OCI-LY7 (cell line): ENCODE measurements at regions not wholly inside any gene's neighbourhood (a gene's known extent, or its start where the extent isn't known, plus 50 kb on each side); places are given as distances from the start of the nearest gene placed in this dataset.

Experiments used
- BruUV-seq: library from RNA; stranded (reverse); fragments of 400-500 nt; replicated peaks from 2 replicates; lab custom pipeline; 2021; lab: Mats Ljungman, UMichigan
- CTCF ChIA-PET: fragments of 300-600 bp; sonication (Branson Sonifier 250); formaldehyde crosslinking; loops from one replicate; lab custom pipeline; 2022; ENCODE audit warnings: antibody characterized with exemption; ENCODE audit not compliant: unreplicated experiment; lab: Charles Lee
- POLR2A ChIA-PET: fragments of 300-600 bp; sonication (Branson Sonifier 250); formaldehyde crosslinking; loops from one replicate; lab custom pipeline; 2022; ENCODE audit warnings: antibody characterized with exemption; lab: Charles Lee
- DNase-seq: peaks from one replicate; pipeline ENCODE4 v3.0.0-alpha.2; 2015; ENCODE audit warnings: low spot score
- H2AFZ ChIP-seq: fragments of 200-600 bp; sonication (generic), shearing (Covaris generic); 2 replicates; pipeline ENCODE4 v1.6.1; 2014; ENCODE audit warnings: mild to moderate bottlenecking, antibody characterized with exemption, low read length, moderate library complexity
- H3K27ac ChIP-seq: fragments of 200-600 bp; sonication (generic); 2 replicates; pipeline ENCODE4 v1.5.1; 2014; ENCODE audit warnings: mixed run types, low read depth, mild to moderate bottlenecking, moderate library complexity, low read length, inconsistent platforms; ENCODE audit not compliant: poor library complexity, severe bottlenecking
- H3K36me3 ChIP-seq: fragments of 200-600 bp; sonication (generic); 2 replicates; pipeline ENCODE4 v1.6.1; 2014; ENCODE audit warnings: mild to moderate bottlenecking, antibody characterized with exemption, low read length, moderate library complexity, mixed read lengths; ENCODE audit not compliant: insufficient read depth
- H3K4me1 ChIP-seq: fragments of 200-600 bp; sonication (generic); 2 replicates; pipeline ENCODE4 v1.5.1; 2014; ENCODE audit warnings: mild to moderate bottlenecking, low read length; ENCODE audit not compliant: insufficient read depth, poor library complexity, severe bottlenecking
- H3K4me2 ChIP-seq: fragments of 200-600 bp; sonication (generic); 2 replicates; pipeline ENCODE4 v1.6.1; 2014; ENCODE audit warnings: mild to moderate bottlenecking, low read length
- H3K4me3 ChIP-seq: fragments of 200-600 bp; sonication (generic); 2 replicates; pipeline ENCODE4 v1.5.1; 2014; ENCODE audit warnings: mild to moderate bottlenecking, low read depth, low read length; ENCODE audit not compliant: poor library complexity, severe bottlenecking
- H3K79me2 ChIP-seq: fragments of 200-600 bp; sonication (generic); 2 replicates; pipeline ENCODE4 v1.6.1; 2016; ENCODE audit warnings: low read depth, mild to moderate bottlenecking, low read length, moderate library complexity, mixed read lengths; ENCODE audit not compliant: insufficient read depth
- H3K9me2 ChIP-seq: fragments of 200-600 bp; sonication (generic); 2 replicates; pipeline ENCODE4 v1.6.1; 2016; ENCODE audit warnings: mild to moderate bottlenecking, low read length, mixed read lengths; ENCODE audit not compliant: insufficient read depth
- H3K9me3 ChIP-seq: fragments of 200-600 bp; sonication (generic); 2 replicates; pipeline ENCODE4 v1.6.1; 2014; ENCODE audit warnings: mild to moderate bottlenecking, mixed run types, low read length, mixed read lengths
- H4K20me1 ChIP-seq: fragments of 200-600 bp; sonication (generic); 2 replicates; pipeline ENCODE4 v1.6.1; 2014; ENCODE audit warnings: mild to moderate bottlenecking, antibody characterized with exemption, low read length, moderate library complexity, mixed read lengths; ENCODE audit not compliant: insufficient read depth
- EZH2phosphoT487 ChIP-seq: fragments of 200-600 bp; sonication (generic); IDR thresholded peaks from 2 replicates; pipeline ENCODE4 v1.6.1; 2018; ENCODE audit warnings: low read depth, borderline replicate concordance, mild to moderate bottlenecking, mixed run types, antibody characterized with exemption, low read length, moderate library complexity, mixed read lengths
- intact Hi-C: fragments of 100-400 bp; cut with micrococcal nuclease; formaldehyde crosslinking; loops from one replicate; pipeline ENCODE4 v1.10.0; 2022; ENCODE audit not compliant: unreplicated experiment
- TF ChIP-seq, protein P1 (sequence below): fragments of 200-600 bp; sonication (generic); conservative IDR thresholded peaks from 2 replicates; pipeline ENCODE4 v1.5.1; 2014; ENCODE audit warnings: mild to moderate bottlenecking, antibody characterized with exemption, low read length, moderate library complexity, mixed read lengths

DNA sequence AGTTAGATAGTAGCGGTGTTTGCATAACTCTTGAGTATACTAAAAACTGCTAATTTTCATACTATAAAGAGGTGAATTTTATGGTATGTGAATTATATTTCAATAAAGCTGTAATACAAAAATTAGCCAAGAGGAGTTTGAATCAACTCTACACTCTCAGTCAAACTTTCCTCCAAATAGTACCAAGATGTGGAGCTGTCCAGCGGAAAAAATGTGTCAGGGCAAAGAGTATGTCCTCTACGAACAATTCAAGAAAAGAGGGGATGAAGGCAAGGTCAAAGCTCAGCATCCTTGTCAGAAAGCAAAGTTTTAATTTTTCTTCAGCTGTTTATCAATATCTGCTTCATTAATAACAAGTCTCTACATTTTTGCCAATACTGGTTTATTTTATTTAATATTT is 51.8 kb upstream of the CDC14C start:
- no peak overlapping the region for H3K4me3 ChIP-seq
- H3K27ac ChIP-seq = no peak overlapping the region
- no TSS peak for BruUV-seq
- DNase-seq = no peak
- no peaks in the 10 kb centered on the region for H3K36me3 ChIP-seq
- no peaks in the 10 kb centered on the region for H3K4me1 ChIP-seq
- ChIA-PET CTCF (no interaction called here), POLR2A (interaction anchor here (0.9 kb wide), 2 partner anchors 44 to 58 kb away, joined by 3 read pairs; no protein-coding TSS in a partner anchor)
- H3K9me2 ChIP-seq = no peaks in the 10 kb centered on the region
- H3K4me2 ChIP-seq = no peak overlapping the region
- no peaks in the 10 kb centered on the region for H3K79me2 ChIP-seq
- no peak overlapping the region for H2AFZ ChIP-seq
- intact Hi-C loops = no loop called here
- TF ChIP-seq, protein P1, sequence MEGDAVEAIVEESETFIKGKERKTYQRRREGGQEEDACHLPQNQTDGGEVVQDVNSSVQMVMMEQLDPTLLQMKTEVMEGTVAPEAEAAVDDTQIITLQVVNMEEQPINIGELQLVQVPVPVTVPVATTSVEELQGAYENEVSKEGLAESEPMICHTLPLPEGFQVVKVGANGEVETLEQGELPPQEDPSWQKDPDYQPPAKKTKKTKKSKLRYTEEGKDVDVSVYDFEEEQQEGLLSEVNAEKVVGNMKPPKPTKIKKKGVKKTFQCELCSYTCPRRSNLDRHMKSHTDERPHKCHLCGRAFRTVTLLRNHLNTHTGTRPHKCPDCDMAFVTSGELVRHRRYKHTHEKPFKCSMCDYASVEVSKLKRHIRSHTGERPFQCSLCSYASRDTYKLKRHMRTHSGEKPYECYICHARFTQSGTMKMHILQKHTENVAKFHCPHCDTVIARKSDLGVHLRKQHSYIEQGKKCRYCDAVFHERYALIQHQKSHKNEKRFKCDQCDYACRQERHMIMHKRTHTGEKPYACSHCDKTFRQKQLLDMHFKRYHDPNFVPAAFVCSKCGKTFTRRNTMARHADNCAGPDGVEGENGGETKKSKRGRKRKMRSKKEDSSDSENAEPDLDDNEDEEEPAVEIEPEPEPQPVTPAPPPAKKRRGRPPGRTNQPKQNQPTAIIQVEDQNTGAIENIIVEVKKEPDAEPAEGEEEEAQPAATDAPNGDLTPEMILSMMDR = no peak
- TF ChIP-seq EZH2phosphoT487 = no peak
- H3K9me3 ChIP-seq = no peaks in the 10 kb centered on the region
- no peaks in the 10 kb centered on the region for H4K20me1 ChIP-seq
